Spleen (tissue), 11 donors: ENCODE measurements at regions not wholly inside any gene's neighbourhood (a gene's known extent, or its start where the extent isn't known, plus 50 kb on each side); places are given as distances from the start of the nearest gene placed in this dataset.

Experiments used
- DNase-seq: peaks from one replicate; pipeline ENCODE4 v3.0.0-alpha.2; 2020
- H3K27ac ChIP-seq, 8 donors: fragments of 200-600 bp; sonication (generic) in 7 of 8; 1 replicate in 4 of 8; 2 replicates in 4 of 8; pipeline versions ENCODE4 v1.5.0 to v1.8.0; 2016 to 2021; ENCODE audit warnings: inconsistent platforms in 4 of 8, mild to moderate bottlenecking in 4 of 8, moderate library complexity in 1 of 8
- H3K27me3 ChIP-seq, 7 donors: fragments of 200-600 bp; sonication (generic) in 6 of 7; replicated peaks in 1 of 7; 1 replicate in 4 of 7; 2 replicates in 3 of 7; pipeline versions ENCODE4 v1.5.0 to v1.8.0; 2016 to 2021; ENCODE audit warnings: inconsistent platforms in 3 of 7, mild to moderate bottlenecking in 1 of 7
- H3K36me3 ChIP-seq, 6 donors: fragments of 200-600 bp; sonication (generic) in 5 of 6; 1 replicate in 4 of 6; 2 replicates in 2 of 6; pipeline versions ENCODE4 v1.5.0 to v1.8.0; 2016 to 2021; ENCODE audit warnings: inconsistent platforms in 2 of 6
- H3K4me1 ChIP-seq, 6 donors: fragments of 200-600 bp; sonication (generic) in 5 of 6; 1 replicate in 3 of 6; 2 replicates in 3 of 6; pipeline versions ENCODE4 v1.5.0 to v1.8.0; 2016 to 2021; ENCODE audit warnings: inconsistent platforms in 3 of 6
- H3K4me3 ChIP-seq, 8 donors: fragments of 200-600 bp; sonication (generic) in 7 of 8; 1 replicate in 4 of 8; 2 replicates in 4 of 8; pipeline versions ENCODE4 v1.5.0 to v1.8.0; 2016 to 2021; ENCODE audit warnings: inconsistent platforms in 4 of 8, mild to moderate bottlenecking in 4 of 8, moderate library complexity in 2 of 8
- H3K9me3 ChIP-seq, 8 donors: fragments of 200-600 bp; sonication (generic) in 7 of 8; 1 replicate in 4 of 8; 2 replicates in 4 of 8; pipeline versions ENCODE4 v1.5.0 to v1.8.0; 2016 to 2021; ENCODE audit warnings: inconsistent platforms in 4 of 8
- CTCF ChIP-seq, 11 experiments: fragments of 200-600 bp in 7 of 11; fragments of 450-650 bp in 4 of 11; sonication (generic) in 4 of 11; IDR thresholded peaks in 8 of 11; conservative IDR thresholded peaks in 3 of 11; 1 replicate in 7 of 11; 2 replicates in 4 of 11; pipeline versions ENCODE4 v1.4.0 to v1.8.0; 2016 to 2021; ENCODE audit warnings: antibody characterized with exemption in 11 of 11, inconsistent platforms in 4 of 11, mild to moderate bottlenecking in 1 of 11
- POLR2A ChIP-seq, 3 donors: fragments of 450-650 bp; IDR thresholded peaks; one replicate each; pipeline ENCODE4 v1.5.1; 2017; ENCODE audit warnings: antibody characterized with exemption in 3 of 3, mild to moderate bottlenecking in 1 of 3
- POLR2AphosphoS5 ChIP-seq, 3 donors: sonication (generic); formaldehyde crosslinking; IDR thresholded peaks; one replicate each; pipeline ENCODE4 v1.5.1; 2017; ENCODE audit warnings: antibody characterized with exemption in 3 of 3
- WGBS, 5 donors: extraction: QIAGEN DNeasy Blood & Tissue Kit in 3 of 5; methylation state at CpG; one replicate each; pipeline versions ENCODE4 v1.1.5 to v1.1.7; 2013 to 2018; 5-methylcytosine and 5-hydroxymethylcytosine counted together
- intact Hi-C: fragments of 100-400 bp; cut with DNase I; formaldehyde crosslinking; loops from one replicate; pipeline ENCODE4 v1.15.0; 2023; ENCODE audit warnings: low total_unique reads
- donor health status: healthy with polysubstance abuse.
- donor health status: DM: no; HTN: no; CAD: no; lungs with moderate emphysema.
- donor health status: DM: no; HTN: no; CAD: no.
- donor health status: Bipolar disorder and iron deficiency.
- donor health status: healthy.
- donor health status: DM: no; HTN: no; CAD: no.
- donor health status: DM: yes; HTN: yes; CAD: no.

GRCh38 chr11:11085580-11085979, 227.7 kb upstream of the ZBED5 start:
- DNase-seq, result no peak
- H3K27me3 ChIP-seq, result peaks cover 0 to 8% (median 0%) of the 10 kb centered on the region in 7 donors
- H3K4me3 ChIP-seq, result no peak overlapping the region
- intact Hi-C loops, result no loop called here
- H3K27ac ChIP-seq, result no peak overlapping the region
- no peak for TF ChIP-seq POLR2AphosphoS5 (IDR thresholded peaks at IDR 0.05)
- TF ChIP-seq CTCF (IDR thresholded peaks at IDR 0.05 in 8 of 11, conservative IDR thresholded peaks at IDR 0.05 in 3 of 11), result no peak
- TF ChIP-seq POLR2A (IDR thresholded peaks at IDR 0.05), result no peak
- H3K9me3 ChIP-seq, result peaks cover 0 to 8% (median 0%) of the 10 kb centered on the region in 8 donors
- H3K4me1 ChIP-seq, result no peaks in the 10 kb centered on the region
- H3K36me3 ChIP-seq, result no peaks in the 10 kb centered on the region

GRCh38 chr11:11084337-11084736, 226.5 kb upstream of the ZBED5 start:
- DNase-seq, result no peak
- H3K27ac ChIP-seq, result no peak overlapping the region
- peaks cover 0 to 15% (median 0%) of the 10 kb centered on the region in 7 donors for H3K27me3 ChIP-seq
- no peaks in the 10 kb centered on the region for H3K36me3 ChIP-seq
- no peaks in the 10 kb centered on the region for H3K4me1 ChIP-seq
- 73 to 92% (median 75%) methylated on average over 1 of the region's 1 CpG for WGBS, 5 donors
- intact Hi-C loops, result no loop called here
- no peak for TF ChIP-seq CTCF (IDR thresholded peaks at IDR 0.05 in 8 of 11, conservative IDR thresholded peaks at IDR 0.05 in 3 of 11)
- no peaks in the 10 kb centered on the region for H3K9me3 ChIP-seq
- no peak overlapping the region for H3K4me3 ChIP-seq

GRCh38 chr11:11083441-11083840, 225.6 kb upstream of the ZBED5 start:
- WGBS, 5 donors, result 87 to 94% (median 90%) methylated on average over 2 of the region's 2 CpGs
- H3K27ac ChIP-seq, result no peak overlapping the region
- H3K4me1 ChIP-seq, result no peaks in the 10 kb centered on the region
- DNase-seq, result no peak
- no peak overlapping the region for H3K4me3 ChIP-seq
- intact Hi-C loops, result no loop called here
- TF ChIP-seq POLR2A (IDR thresholded peaks at IDR 0.05), result no peak
- TF ChIP-seq CTCF (IDR thresholded peaks at IDR 0.05 in 8 of 11, conservative IDR thresholded peaks at IDR 0.05 in 3 of 11), result no peak
- TF ChIP-seq POLR2AphosphoS5 (IDR thresholded peaks at IDR 0.05), result no peak
- H3K9me3 ChIP-seq, result no peaks in the 10 kb centered on the region
- peaks cover 0 to 23% (median 0%) of the 10 kb centered on the region in 7 donors for H3K27me3 ChIP-seq
- H3K36me3 ChIP-seq, result no peaks in the 10 kb centered on the region

- intact Hi-C loops, result no loop called here
These were observed 224.8 kb upstream of the ZBED5 start for GRCh38 chr11:11082646-11083045.

More at GRCh38 chr11:11082646-11083045, 224.8 kb upstream of the ZBED5 start:
- no peak for TF ChIP-seq POLR2AphosphoS5 (IDR thresholded peaks at IDR 0.05)
- no peak for TF ChIP-seq POLR2A (IDR thresholded peaks at IDR 0.05)
- TF ChIP-seq CTCF (IDR thresholded peaks at IDR 0.05 in 8 of 11, conservative IDR thresholded peaks at IDR 0.05 in 3 of 11), result no peak
- no peak overlapping the region for H3K27ac ChIP-seq
- H3K9me3 ChIP-seq, result no peaks in the 10 kb centered on the region
- no peak overlapping the region for H3K4me3 ChIP-seq
- H3K27me3 ChIP-seq, result peaks cover 0 to 23% (median 0%) of the 10 kb centered on the region in 7 donors
- no peak for DNase-seq
- H3K4me1 ChIP-seq, result no peaks in the 10 kb centered on the region
- H3K36me3 ChIP-seq, result no peaks in the 10 kb centered on the region
